CD8-positive, alpha-beta memory T cell (primary cell): ENCODE measurements at regions not wholly inside any gene's neighbourhood (a gene's known extent, or its start where the extent isn't known, plus 50 kb on each side); places are given as distances from the start of the nearest gene placed in this dataset.

ENCODE experiments used
- CTCF ChIA-PET: fragments of 350-600 bp; sonication (Branson Sonifier 250); formaldehyde crosslinking; loops from one replicate; lab custom pipeline; 2021; ENCODE audit warnings: antibody characterized with exemption; lab: Charles Lee
- POLR2A ChIA-PET: fragments of 350-600 bp; sonication (Branson Sonifier 250); formaldehyde crosslinking; loops from one replicate; lab custom pipeline; 2021; ENCODE audit warnings: antibody characterized with exemption; lab: Charles Lee
- DNase-seq, 5 donors: peaks; one replicate each; pipeline versions ENCODE4 v3.0.0 to v3.0.0-alpha.2; 2020 to 2022; ENCODE audit warnings: mixed read lengths in 1 of 5
- H3K27ac ChIP-seq: one replicate; pipeline ENCODE4 v1.7.0; 2013; ENCODE audit warnings: low read depth, mild to moderate bottlenecking, low read length, moderate library complexity
- H3K27me3 ChIP-seq: 2 replicates; pipeline ENCODE4 v1.7.0; 2013; ENCODE audit warnings: low read length, mild to moderate bottlenecking; ENCODE audit not compliant: insufficient read depth, poor library complexity, severe bottlenecking
- H3K36me3 ChIP-seq: 2 replicates; pipeline ENCODE4 v1.7.0; 2013; ENCODE audit warnings: mild to moderate bottlenecking, low read length, moderate library complexity; ENCODE audit not compliant: insufficient read depth
- H3K4me1 ChIP-seq: 2 replicates; pipeline ENCODE4 v1.7.0; 2013; ENCODE audit warnings: mild to moderate bottlenecking, low read length, moderate library complexity; ENCODE audit not compliant: insufficient read depth
- H3K4me3 ChIP-seq: 2 replicates; pipeline ENCODE4 v1.7.0; 2013; ENCODE audit warnings: mild to moderate bottlenecking, low read length
- H3K9me3 ChIP-seq: 2 replicates; pipeline ENCODE4 v1.7.0; 2013; ENCODE audit warnings: mild to moderate bottlenecking, low read length
- H3K27ac Mint-ChIP-seq, 8 donors: one replicate each; pipeline ENCODE4 v1.8.0; 2020 to 2021; ENCODE audit warnings: mixed read lengths in 8 of 8, mild to moderate bottlenecking in 6 of 8, inconsistent platforms in 3 of 8, moderate library complexity in 3 of 8
- H3K27me3 Mint-ChIP-seq, 2 donors: one replicate each; pipeline ENCODE4 v1.8.0; 2020 to 2021; ENCODE audit warnings: mixed read lengths in 2 of 2, mild to moderate bottlenecking in 1 of 2, moderate library complexity in 1 of 2
- H3K36me3 Mint-ChIP-seq, 3 donors: one replicate each; pipeline ENCODE4 v1.8.0; 2020 to 2021; ENCODE audit warnings: mixed read lengths in 3 of 3, inconsistent platforms in 1 of 3, mild to moderate bottlenecking in 1 of 3
- H3K4me1 Mint-ChIP-seq, 3 donors: one replicate each; pipeline ENCODE4 v1.8.0; 2020 to 2021; ENCODE audit warnings: mixed read lengths in 3 of 3, inconsistent platforms in 1 of 3, mild to moderate bottlenecking in 1 of 3
- H3K4me3 Mint-ChIP-seq, 7 donors: one replicate each; pipeline ENCODE4 v1.8.0; 2020 to 2021; ENCODE audit warnings: mixed read lengths in 7 of 7, mild to moderate bottlenecking in 6 of 7, moderate library complexity in 4 of 7, inconsistent platforms in 2 of 7
- H3K9me3 Mint-ChIP-seq, 5 donors: one replicate each; pipeline ENCODE4 v1.8.0; 2020 to 2022; ENCODE audit warnings: mixed read lengths in 5 of 5, mild to moderate bottlenecking in 3 of 5, moderate library complexity in 2 of 5, inconsistent platforms in 1 of 5

GRCh38 chr10:3477683-3478082 is 305.1 kb upstream of the PITRM1 start:
- no peak for DNase-seq
- no peak overlapping the region for H3K4me3 Mint-ChIP-seq
- CTCF ChIA-PET: no interaction called here
- no peak overlapping the region for H3K4me3 ChIP-seq
- POLR2A ChIA-PET: no interaction called here
- H3K27me3 Mint-ChIP-seq: peaks cover 4 to 8% of the 10 kb centered on the region in 2 donors
- H3K36me3 Mint-ChIP-seq: no peaks in the 10 kb centered on the region
- H3K9me3 Mint-ChIP-seq: no peaks in the 10 kb centered on the region
- peaks cover 7% of the 10 kb centered on the region for H3K4me1 ChIP-seq
- peak overlapping the region in 1 of 8 donors; percentile 17 for H3K27ac Mint-ChIP-seq
- no peak overlapping the region for H3K27ac ChIP-seq
- H3K27me3 ChIP-seq: no peaks in the 10 kb centered on the region
- no peaks in the 10 kb centered on the region for H3K36me3 ChIP-seq
- no peaks in the 10 kb centered on the region for H3K9me3 ChIP-seq
- peaks cover 5 to 12% (median 11%) of the 10 kb centered on the region in 3 donors for H3K4me1 Mint-ChIP-seq

GRCh38 chr10:3476640-3477448 is 304.3 kb upstream of the PITRM1 start:
- Histone ChIP-seq H3K36me3 (no peaks in the 10 kb centered on the region), H3K4me3 (no peak overlapping the region), H3K4me1 (peaks cover 13% of the 10 kb centered on the region), H3K27me3 (no peaks in the 10 kb centered on the region), H3K27ac (no peak overlapping the region), H3K9me3 (no peaks in the 10 kb centered on the region)
- H3K27ac Mint-ChIP-seq: peak overlapping the region in 2 of 8 donors; percentile 21 to 33
- H3K36me3 Mint-ChIP-seq: no peaks in the 10 kb centered on the region
- CTCF ChIA-PET: no interaction called here
- H3K4me3 Mint-ChIP-seq: no peak overlapping the region
- peaks cover 13 to 20% (median 18%) of the 10 kb centered on the region in 3 donors for H3K4me1 Mint-ChIP-seq
- no peak for DNase-seq
- POLR2A ChIA-PET: no interaction called here
- H3K9me3 Mint-ChIP-seq: no peaks in the 10 kb centered on the region
- peaks cover 4 to 8% of the 10 kb centered on the region in 2 donors for H3K27me3 Mint-ChIP-seq

- no peak overlapping the region for H3K4me3 ChIP-seq
- DNase-seq: no peak
- peaks cover 17 to 22% (median 18%) of the 10 kb centered on the region in 3 donors for H3K4me1 Mint-ChIP-seq
- no peaks in the 10 kb centered on the region for H3K36me3 ChIP-seq
- ChIA-PET POLR2A (no interaction called here), CTCF (no interaction called here)
- no peak overlapping the region for H3K27ac ChIP-seq
- peaks cover 15% of the 10 kb centered on the region for H3K4me1 ChIP-seq
- H3K36me3 Mint-ChIP-seq: peaks cover 0 to 3% (median 0%) of the 10 kb centered on the region in 3 donors
- H3K9me3 Mint-ChIP-seq: no peaks in the 10 kb centered on the region
- peaks cover 4% of the 10 kb centered on the region in 2 donors for H3K27me3 Mint-ChIP-seq
- no peak overlapping the region for H3K4me3 Mint-ChIP-seq
- H3K27me3 ChIP-seq: no peaks in the 10 kb centered on the region
- H3K9me3 ChIP-seq: no peaks in the 10 kb centered on the region
- no peak overlapping the region for H3K27ac Mint-ChIP-seq
These were observed 303.6 kb upstream of the PITRM1 start for GRCh38 chr10:3476186-3476585.

- ChIA-PET CTCF (no interaction called here), POLR2A (no interaction called here)
- Histone ChIP-seq H3K9me3 (no peaks in the 10 kb centered on the region), H3K27ac (no peak overlapping the region), H3K4me1 (peaks cover 15% of the 10 kb centered on the region), H3K27me3 (no peaks in the 10 kb centered on the region), H3K4me3 (no peak overlapping the region), H3K36me3 (no peaks in the 10 kb centered on the region)
- no peak overlapping the region for H3K27ac Mint-ChIP-seq
- H3K27me3 Mint-ChIP-seq: peaks cover 4 to 6% of the 10 kb centered on the region in 2 donors
- no peak overlapping the region for H3K4me3 Mint-ChIP-seq
- no peak for DNase-seq
- peaks cover 17 to 22% (median 18%) of the 10 kb centered on the region in 3 donors for H3K4me1 Mint-ChIP-seq
- H3K36me3 Mint-ChIP-seq: peaks cover 0 to 3% (median 0%) of the 10 kb centered on the region in 3 donors
- no peaks in the 10 kb centered on the region for H3K9me3 Mint-ChIP-seq
These were observed 302.8 kb upstream of the PITRM1 start for GRCh38 chr10:3475367-3475766.

GRCh38 chr10:3474266-3474665 is 301.7 kb upstream of the PITRM1 start:
- no peak for DNase-seq
- Histone ChIP-seq H3K27me3 (no peaks in the 10 kb centered on the region), H3K9me3 (no peaks in the 10 kb centered on the region), H3K4me3 (no peak overlapping the region), H3K36me3 (no peaks in the 10 kb centered on the region), H3K27ac (no peak overlapping the region), H3K4me1 (peaks cover 15% of the 10 kb centered on the region)
- H3K4me3 Mint-ChIP-seq: no peak overlapping the region
- peaks cover 0 to 6% (median 0%) of the 10 kb centered on the region in 3 donors for H3K36me3 Mint-ChIP-seq
- no peak overlapping the region for H3K27ac Mint-ChIP-seq
- peaks cover 18 to 22% (median 21%) of the 10 kb centered on the region in 3 donors for H3K4me1 Mint-ChIP-seq
- POLR2A ChIA-PET: no interaction called here
- CTCF ChIA-PET: no interaction called here
- H3K27me3 Mint-ChIP-seq: peaks cover 2 to 9% of the 10 kb centered on the region in 2 donors
- no peaks in the 10 kb centered on the region for H3K9me3 Mint-ChIP-seq

- H3K9me3 Mint-ChIP-seq: no peaks in the 10 kb centered on the region
- H3K36me3 Mint-ChIP-seq: peaks cover 0 to 13% (median 0%) of the 10 kb centered on the region in 3 donors
- CTCF ChIA-PET: interaction anchor here (1.1 kb wide), 1 partner anchor 11 kb away, joined by 3 read pairs; no protein-coding TSS in a partner anchor
These were observed 300.7 kb upstream of the PITRM1 start for GRCh38 chr10:3473271-3473670.

GRCh38 chr10:3472287-3473051 is 299.9 kb upstream of the PITRM1 start:
- peaks cover 19% of the 10 kb centered on the region for H3K4me1 ChIP-seq
- POLR2A ChIA-PET: no interaction called here
- no peak for DNase-seq
- H3K9me3 ChIP-seq: no peaks in the 10 kb centered on the region
- H3K36me3 ChIP-seq: no peaks in the 10 kb centered on the region
- H3K27me3 Mint-ChIP-seq: peaks cover 9 to 20% of the 10 kb centered on the region in 2 donors
- H3K4me1 Mint-ChIP-seq: peaks cover 31 to 39% (median 39%) of the 10 kb centered on the region in 3 donors
- no peaks in the 10 kb centered on the region for H3K9me3 Mint-ChIP-seq
- H3K27ac Mint-ChIP-seq: peak overlapping the region in 6 of 8 donors; percentile 30 to 89 (median 77)
- H3K4me3 Mint-ChIP-seq: peak overlapping the region; percentile 72 to 91 (median 88)
- H3K4me3 ChIP-seq: peak overlapping the region; percentile 58
- no peak overlapping the region for H3K27ac ChIP-seq
- peaks cover 0 to 13% (median 0%) of the 10 kb centered on the region in 3 donors for H3K36me3 Mint-ChIP-seq
- CTCF ChIA-PET: interaction anchor here (1.1 kb wide), 1 partner anchor 10 kb away, joined by 3 read pairs; no protein-coding TSS in a partner anchor
- H3K27me3 ChIP-seq: no peaks in the 10 kb centered on the region

More at GRCh38 chr10:3473271-3473670, 300.7 kb upstream of the PITRM1 start:
- Mint-ChIP-seq H3K27me3 (peaks cover 6 to 16% of the 10 kb centered on the region in 2 donors), H3K4me3 (peak overlapping the region; percentile 72 to 91 (median 88)), H3K4me1 (peaks cover 25 to 31% (median 31%) of the 10 kb centered on the region in 3 donors), H3K27ac (peak overlapping the region in 3 of 8 donors; percentile 60 to 89 (median 82))
- peak in 1 of 5 donors; percentile 9 for DNase-seq
- POLR2A ChIA-PET: no interaction called here
- H3K36me3 ChIP-seq: no peaks in the 10 kb centered on the region
- H3K4me3 ChIP-seq: no peak overlapping the region
- H3K27me3 ChIP-seq: no peaks in the 10 kb centered on the region
- H3K27ac ChIP-seq: no peak overlapping the region
- no peaks in the 10 kb centered on the region for H3K9me3 ChIP-seq
- H3K4me1 ChIP-seq: peaks cover 16% of the 10 kb centered on the region
